NCI-H82 treated with DMSO at 0.1 percent for 48 hours (cell line): ENCODE measurements at regions not wholly inside any gene's neighbourhood (a gene's known extent, or its start where the extent isn't known, plus 50 kb on each side); places are given as distances from the start of the nearest gene placed in this dataset.

ENCODE experiments used
- DNase-seq: peaks from one replicate; lab custom pipeline; 2025; ENCODE audit not compliant: unreplicated experiment; lab: John Stamatoyannopoulos, UW

DNA sequence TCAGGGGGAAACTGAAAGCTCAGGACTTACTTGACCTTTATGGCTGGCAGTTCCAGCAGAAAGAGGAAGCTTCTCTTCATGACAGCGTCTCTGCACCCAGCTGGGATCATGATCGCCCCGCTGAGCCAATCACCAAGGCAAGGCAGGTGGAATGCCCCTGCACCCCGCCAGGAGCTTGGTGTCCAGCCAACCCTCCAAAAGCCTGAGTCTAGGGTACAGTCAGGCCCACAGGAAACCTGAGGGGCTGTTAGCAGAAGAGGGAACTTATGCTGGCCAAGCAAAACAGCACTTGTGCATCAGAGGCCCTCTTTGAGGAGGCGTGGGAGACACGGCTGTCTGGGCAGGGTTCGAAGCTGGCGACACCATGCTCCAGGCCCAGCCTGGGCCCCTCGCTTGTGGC, 188.3 kb upstream of the GMDS start:
- no peak for DNase-seq

DNA sequence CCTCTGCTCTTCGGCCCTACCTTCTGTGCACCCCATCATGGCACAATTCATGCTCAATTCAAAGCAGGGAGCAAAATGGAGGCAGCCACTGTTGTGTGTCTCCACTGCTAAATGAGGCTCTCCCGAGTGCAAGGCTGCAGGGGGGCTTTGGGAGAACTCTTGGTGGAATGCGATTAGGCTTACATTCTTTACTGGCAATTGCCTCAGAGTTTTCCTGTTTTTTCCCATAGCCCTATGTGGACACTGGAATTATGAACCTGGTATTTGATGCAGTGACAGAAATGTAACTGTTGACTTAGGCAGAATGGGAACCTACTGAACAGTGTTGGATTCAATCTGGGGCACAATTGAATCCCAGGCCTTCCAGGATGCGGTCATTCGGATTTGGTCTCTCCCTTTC, 187.9 kb upstream of the GMDS start:
- DNase-seq, result no peak

DNA sequence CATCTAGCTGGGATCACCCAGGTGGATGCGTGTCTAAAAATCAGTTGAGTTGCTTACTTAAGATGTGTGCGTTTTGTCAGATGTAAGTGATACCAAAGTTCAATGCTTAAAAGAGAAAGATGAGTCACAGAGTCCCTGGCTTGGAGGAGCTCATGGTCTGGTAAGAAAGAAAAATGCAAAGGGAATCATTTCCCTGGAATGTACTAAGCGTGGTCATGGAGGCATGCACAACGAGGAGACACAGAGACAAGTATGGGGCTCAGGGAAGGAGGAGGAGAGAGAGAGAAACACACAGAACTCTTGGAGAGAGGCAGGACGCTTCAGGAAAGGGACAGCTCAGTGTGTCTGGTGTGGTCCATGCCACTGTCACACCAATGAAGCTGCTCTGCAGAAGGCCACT, 186.9 kb upstream of the GMDS start:
- DNase-seq, result no peak

DNA sequence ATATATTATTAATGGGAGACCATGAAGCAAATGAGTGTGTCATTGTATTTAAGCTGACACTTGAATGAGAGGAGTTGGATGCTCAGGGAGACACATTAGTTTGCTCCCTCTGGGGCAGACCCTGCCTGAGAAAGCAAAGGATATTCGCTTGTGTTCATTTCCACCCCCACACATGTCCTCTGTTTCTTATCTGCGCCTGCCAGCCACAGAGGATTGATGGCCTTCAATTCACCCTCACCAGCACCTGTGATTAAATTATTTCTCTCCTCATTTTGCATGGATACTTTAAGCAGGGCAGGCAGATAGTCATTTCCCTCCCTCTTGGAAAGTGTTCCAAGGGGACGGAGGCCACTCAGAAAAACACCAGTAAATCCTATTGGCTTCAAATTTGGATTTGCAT, 185.2 kb upstream of the GMDS start:
- no peak for DNase-seq

DNA sequence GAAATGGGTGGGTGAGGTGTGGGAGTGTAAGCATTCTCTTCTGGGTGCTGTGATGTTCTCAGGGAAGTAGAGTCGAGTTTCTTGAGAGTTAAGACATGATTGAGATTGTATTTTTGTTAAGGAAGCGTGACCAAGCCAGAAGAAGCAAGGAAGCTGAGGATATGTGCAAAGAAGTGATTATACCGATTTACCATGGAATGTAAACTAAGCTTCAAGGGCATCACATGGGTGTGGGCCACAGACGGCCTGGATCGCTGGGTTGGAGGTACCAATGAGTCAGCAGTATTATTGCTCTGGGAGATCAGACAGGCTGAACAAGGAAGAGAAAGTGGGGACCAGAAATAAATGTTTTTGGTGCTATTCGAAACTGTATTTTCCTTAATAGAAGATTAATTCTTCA, 184.1 kb upstream of the GMDS start:
- no peak for DNase-seq

DNA sequence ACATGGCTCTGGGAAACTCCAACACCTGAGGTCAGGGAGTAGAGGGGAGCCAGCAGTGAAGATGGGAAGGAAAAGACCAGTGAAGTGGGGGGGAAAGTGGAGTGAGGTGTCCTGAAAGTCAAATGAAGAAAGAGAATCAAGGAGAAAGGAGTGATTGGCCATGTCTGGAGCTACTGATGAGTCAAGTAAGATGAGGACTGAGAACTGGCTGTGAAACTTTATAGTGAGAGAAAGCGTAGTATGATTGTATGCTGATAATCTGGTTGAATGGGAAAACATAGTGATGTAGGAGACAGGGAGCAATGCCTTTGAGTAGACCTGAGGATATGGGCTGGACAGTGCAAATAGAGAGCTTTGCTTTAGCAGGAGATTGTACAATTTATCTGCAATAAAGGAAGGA, 183.6 kb upstream of the GMDS start:
- no peak for DNase-seq

DNA sequence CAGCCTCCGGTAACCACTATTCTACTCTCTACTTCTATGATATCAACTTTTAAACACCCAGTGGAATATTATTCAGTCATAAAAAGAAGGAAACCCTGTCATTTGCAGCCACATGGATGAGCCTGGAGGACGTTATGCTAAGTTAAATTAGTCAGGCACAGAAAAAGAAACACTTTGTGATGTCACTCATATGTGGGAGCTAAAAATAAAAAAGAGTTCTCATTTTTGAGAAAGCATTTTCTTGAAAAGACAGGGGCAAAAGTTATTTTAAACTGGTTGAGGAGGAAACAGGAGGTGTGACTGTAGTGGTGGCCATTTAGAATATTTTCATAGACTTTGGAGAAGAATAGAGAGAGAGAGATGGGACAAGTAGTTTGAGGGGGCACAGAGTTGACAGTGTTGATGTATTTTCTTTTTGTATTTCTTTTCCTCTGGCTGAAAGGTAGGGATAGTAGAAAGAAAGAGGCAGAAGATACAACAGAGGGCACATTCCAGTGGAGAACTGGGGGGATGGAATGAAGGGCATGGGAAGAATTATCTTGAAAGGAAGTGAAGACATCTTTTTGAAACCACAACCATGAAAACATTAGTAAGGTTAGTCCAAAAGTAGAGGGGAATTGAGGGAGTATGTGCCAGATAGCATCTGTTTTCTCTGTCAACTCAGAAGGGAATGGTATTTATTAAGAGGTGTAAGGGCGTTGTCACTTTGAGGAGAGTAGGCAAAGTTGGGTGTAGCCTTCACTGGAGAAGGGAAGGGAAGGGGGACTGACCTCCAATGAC, 181.3 kb upstream of the GMDS start:
- DNase-seq, result no peak

DNA sequence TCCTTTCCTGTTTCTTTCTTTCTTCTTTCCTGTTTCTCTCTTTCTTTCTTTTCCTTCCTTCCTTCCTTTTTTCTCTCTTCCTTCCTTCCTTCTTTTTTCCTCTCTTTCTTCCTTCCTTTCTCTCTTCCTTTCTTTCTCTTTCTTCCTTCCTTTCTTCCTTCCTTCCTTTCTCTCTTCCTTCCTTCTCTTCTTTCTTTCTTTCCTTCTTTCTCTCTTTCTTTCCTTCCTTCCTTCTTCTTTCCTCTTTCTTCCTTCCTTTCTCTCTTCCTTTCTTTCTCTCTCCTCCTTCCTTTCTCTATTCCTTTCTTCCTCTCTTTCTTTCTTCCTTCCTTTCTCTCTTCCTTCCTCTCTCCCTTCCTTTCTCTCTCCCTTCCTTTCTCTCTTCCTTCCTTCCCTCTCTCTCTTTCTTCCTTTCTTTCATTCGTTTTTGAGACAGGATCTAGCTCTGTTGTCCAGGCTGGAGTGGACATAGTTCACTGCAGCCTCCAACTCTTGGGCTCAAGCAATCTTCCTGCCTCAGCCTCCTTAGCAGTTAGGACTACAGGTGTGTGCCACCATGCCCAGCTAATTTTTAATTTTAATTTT, 170.8 kb upstream of the GMDS start:
- no peak for DNase-seq

DNA sequence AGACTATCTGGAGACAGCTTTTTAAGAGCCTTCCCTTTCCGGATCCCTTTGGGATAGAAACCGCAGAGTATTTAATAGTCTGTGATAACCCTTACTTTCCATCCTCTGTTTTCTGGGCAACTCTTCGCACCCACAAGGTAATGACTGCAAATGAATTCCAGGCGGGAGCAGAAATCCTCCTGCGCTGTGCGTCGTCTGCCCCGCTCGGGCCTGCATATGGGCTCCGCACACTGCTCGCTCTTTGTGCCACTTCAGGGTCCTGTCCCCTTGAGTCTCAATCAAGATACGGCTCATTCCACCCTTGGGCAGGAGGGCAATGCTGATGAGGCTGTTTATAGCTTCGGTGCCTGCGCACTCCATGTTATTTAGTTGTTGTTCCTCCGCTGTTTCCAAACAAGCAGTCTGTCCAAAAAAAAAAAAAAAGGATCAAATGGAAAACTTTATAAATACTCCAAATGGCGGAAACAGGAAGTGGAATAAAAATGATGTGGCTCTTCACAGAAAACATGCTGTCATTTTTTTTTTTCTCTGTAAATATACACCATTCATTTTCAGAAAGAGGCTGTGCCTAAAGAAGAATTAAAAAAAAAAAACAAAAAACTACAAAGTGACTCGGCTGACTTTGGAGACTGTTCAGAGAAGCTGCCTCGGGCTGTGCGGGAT, 169.6 kb upstream of the GMDS start:
- no peak for DNase-seq

DNA sequence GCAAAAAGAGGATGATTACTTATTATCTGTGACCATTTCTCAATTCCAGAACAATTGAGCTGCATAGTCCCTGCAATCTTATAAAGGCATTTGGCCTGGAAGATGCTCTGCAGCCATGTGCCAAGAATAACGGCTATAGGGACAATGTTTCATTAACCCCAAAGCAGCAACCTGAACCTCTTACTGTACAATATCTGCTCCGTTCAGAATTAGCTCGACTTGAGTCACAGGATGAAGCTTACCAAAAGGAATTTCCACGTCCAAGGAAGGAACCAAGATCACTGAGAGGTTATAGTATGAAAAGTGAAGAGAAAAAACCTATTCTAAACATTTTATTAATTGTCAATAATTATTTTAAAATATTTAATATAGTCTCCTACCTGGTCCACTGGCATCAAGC, 167.3 kb upstream of the GMDS start:
- DNase-seq, result no peak

DNA sequence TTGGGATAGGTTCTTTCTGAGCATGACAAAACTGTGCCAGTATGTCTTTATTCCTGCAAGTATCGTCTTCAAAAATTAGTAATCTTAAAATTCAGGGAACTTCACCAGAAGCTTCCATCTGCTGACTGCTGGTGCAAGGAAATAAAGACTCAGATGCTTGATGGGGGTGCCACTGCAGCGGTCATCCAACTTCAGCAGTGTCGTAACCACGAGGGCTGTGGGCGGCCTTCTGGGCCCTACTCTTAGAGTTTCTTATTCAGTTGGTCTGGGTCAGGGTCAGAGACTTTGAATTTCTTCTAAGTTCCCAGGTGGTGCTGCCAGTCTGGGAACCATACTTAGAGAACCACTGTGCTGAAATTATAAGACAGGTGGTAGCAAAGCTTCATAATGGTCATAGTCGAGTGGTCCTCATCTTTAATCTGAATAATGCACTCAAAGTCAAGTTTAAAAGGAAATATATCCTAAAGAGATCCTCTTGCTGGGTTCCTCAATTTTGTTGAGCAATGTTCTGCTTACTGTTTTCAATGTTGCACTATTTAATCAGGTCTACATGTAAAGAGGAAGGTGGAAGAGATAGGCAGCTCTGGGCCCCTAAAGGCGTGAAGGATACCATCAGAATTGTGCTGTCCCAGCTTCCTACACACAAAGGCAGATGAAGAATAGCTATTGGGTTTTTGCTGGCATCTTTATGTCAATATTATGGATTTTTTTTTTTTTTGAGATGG, 165.4 kb upstream of the GMDS start:
- DNase-seq, result no peak

DNA sequence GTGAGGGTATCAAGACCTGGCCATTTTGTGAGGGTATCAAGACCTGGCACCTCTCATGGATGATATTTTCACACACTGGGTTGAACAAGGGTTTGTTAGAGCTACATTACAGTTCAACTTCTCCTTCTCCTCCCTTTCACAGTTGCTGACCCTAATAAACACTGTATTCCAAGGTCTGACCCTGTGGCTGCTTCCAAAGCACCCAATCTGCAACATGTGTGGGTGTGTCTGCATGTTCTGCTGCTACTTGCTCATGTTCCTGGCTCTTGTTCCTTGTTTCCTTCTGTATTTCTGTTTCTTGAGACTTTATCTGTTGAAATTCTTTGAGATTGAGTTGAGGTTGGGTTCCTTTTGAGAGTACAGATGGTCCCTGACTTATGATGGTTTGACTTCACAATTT, 162.1 kb upstream of the GMDS start:
- DNase-seq, result no peak

DNA sequence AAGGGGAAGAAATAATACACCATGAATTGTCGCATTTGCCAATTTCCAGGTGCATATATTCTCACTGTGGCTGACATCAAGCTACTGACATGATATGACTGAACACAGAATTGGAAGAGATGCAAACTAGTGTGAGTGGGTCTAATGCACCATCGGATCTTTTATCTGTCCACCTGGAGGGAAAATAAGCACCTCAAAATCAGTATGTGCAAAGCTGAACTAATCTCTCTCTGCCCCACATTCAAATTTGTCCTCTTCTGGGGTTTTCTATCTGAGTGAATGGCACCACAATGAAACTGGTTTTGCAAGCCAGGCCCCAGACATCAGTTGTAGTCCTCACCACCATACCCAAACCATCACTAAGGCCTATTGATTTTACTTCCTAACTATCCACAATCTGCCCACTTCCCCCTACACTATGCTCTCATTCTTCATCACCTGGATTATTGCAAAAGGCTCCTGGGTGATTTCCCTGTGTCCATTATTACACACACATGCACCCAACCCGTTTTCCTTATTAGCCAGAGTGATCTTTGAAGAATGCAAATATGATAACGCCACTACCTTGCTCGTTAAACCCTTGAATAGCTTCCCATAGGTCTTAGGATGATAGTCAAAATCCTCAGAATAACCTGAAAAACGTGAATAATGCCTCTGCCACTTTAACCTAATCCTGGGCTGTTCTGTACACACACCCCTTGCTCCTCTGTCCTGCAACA, 159.0 kb upstream of the GMDS start:
- no peak for DNase-seq

DNA sequence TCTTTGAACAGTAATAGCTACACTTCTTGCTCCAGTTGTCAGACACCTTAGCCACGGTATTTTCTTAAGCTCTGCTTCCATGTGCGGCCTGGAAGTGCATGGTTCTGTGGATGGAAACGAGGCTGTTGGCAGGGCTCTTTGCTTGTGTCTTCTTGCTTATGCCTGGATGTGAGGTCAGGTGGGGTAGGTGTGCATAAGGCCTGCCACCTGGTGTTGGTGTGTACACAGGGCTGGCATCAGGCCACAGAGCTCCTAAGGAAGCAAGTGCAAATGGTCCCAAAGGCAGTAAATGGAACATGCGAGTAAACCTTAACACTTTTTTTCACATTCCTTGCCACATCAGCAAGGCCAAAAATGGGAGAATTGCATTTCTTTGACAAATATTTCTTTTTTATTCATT, 158.1 kb upstream of the GMDS start:
- DNase-seq, result no peak

DNA sequence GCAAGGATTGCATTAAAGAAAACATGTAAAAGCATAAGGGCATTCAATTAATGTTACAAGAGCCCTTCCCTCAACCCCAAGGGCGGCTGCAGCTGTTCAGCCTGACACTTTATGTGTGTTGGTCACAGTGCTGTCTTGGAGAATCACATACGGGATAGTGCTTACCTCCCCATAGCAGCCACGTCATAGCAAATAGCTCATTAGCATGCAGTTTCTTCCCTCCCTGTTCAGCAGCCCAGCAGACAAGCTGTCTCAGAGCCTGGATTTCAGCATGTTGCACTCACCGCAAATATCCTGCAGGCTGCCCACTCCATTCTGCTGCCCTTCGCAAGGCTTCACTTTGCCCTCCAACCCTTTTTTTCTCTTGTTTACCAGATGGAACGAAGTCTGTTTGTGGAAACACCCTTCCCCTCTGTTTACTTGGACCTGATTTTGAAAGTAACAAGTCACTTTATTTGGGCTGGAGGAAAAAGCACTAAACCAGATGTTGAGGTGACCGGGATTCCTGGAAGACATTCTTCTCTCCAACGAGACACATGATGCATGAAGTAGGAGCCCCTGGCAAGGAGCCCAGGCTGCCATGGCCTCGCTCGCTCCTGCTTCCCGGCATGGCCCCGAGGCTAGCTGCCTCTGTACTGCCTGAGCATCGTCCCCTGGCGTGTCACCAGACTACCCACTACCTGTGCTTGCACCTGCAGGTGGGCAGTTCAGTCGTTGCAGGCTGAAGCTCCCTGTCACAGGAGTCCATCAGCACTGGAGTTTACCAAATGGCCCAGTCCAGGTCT, 151.6 kb upstream of the GMDS start:
- DNase-seq, result no peak

DNA sequence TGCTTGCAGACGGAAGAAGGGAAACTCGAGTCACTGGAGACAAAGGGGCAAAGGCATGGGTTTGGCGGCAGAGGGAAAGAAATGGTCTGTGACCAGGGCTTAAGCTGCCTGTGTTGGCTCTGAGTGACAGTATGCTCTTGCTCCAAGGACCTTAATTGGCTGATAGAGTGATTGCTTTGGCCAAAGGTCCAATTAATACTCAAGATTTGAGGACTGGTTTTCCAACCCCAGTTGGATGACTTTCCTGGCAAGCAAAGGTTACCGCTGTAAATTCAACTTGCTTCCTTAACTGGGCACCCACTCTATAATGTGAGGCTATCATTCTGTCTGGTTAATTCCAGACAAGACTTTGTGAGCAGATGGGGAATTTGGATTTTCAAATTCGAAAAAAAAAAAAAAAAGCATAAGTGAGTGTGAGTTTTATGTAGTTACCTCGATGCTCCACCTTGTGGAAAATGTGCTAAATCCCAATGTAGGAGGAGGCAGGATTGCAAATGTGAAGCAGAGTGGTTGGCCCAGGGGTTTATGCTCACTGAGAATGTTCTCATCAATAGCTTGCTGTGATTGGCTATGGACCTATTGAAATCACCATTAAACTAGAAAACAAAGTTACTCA, 150.7 kb upstream of the GMDS start:
- no peak for DNase-seq

DNA sequence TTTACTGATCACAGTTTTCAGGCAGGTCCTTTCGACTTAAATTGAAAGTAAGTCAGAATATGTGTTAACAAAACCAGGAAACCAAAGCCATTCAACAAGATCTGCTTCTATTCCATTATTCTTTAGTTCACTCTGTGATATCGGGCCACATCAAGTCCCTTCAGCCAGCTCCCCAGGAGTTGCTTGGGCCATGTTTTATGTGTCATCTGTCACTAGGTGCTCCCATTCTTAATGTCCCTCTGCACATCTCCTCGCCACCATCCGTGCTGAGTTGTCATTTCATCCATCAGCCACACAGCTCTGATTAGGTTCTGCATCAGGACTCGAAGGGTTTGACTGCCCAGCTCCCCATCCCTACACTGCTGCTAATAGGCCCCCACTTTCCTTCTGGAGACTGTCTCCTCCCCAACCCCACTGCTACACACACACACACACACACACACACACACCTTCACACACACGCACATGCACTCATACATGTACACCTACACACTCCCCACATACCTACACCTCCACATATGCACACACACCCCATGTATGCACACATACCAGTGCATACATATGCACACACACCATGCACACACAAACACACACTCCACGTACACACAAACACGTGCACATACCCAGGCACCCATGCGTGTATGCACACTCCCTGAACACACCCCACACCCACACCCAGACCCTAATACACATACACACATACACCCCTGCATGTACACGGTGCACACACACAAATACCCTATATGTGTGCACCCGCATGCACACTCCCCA, 143.3 kb upstream of the GMDS start:
- no peak for DNase-seq

DNA sequence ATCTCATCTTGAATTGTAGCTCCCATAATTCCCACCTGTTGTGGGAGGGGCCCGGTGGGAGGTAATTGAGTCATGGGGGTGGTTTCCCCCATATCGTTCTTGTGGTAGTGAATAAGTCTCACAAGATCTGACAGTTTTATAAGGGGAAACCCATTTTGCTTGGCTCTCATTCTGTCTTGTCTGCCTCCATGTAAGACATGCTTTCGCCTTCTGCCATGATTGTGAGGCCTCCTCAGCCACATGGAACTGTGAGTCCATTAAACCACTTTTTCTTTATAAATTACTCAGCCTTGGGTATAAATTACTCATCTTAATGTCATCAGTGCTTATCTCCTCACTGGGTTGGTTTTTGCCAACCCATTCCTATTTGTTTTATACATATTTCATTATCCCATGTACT, 142.0 kb upstream of the GMDS start:
- DNase-seq, result no peak

DNA sequence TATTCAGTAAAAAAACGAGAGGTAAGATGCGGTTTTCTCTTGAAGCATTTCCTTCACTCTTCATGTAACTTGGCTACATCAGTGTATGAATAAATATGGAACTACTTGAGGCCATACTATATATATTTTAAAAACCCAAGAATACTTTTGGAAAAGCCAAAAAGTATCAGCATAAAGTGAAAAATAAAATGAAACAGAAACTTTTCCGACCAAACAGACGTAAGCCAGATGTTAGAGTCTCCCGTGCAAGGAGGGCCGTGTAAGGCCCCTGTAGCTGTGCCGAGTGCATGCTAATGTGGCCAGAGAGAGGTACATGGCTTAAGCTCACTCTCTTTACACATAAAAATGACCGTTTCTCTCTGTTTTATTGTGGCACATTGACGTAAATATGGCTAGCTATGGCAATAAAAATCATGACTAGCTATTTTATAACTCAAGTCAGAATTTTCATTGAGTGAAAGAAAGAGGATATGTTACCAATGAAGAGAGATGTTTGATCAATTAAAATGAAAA, 140.1 kb upstream of the GMDS start:
- no peak for DNase-seq
